NCI-H1092 treated with DMSO at 0.1 percent for 48 hours (cell line): ENCODE measurements at regions not wholly inside any gene's neighbourhood (a gene's known extent, or its start where the extent isn't known, plus 50 kb on each side); places are given as distances from the start of the nearest gene placed in this dataset.
"Not testable (repeated sequence)": the region's sequence is repeated elsewhere in the genome, so short reads cannot be mapped to it uniquely, and the experiment has no call there.

ENCODE experiments used
- DNase-seq: peaks from one replicate; lab custom pipeline; 2025; lab: John Stamatoyannopoulos, UW

GRCh38 chr3:4071481-4072184 lies 231.5 kb upstream of the SETMAR start:
- DNase-seq: no peak

- not testable (repeated sequence) for DNase-seq
Observed at GRCh38 chr3:4077278-4077677, 225.9 kb upstream of the SETMAR start.

- no peak for DNase-seq
Observed at GRCh38 chr3:4077950-4078349, 225.2 kb upstream of the SETMAR start.

GRCh38 chr3:4078903-4079302 lies 224.3 kb upstream of the SETMAR start:
- no peak for DNase-seq

GRCh38 chr3:4079339-4080195 lies 223.6 kb upstream of the SETMAR start:
- DNase-seq: no peak

GRCh38 chr3:4083225-4084015 lies 219.7 kb upstream of the SETMAR start:
- DNase-seq: no peak

GRCh38 chr3:4084271-4084670 lies 218.9 kb upstream of the SETMAR start:
- no peak for DNase-seq

- not testable (repeated sequence) for DNase-seq
Observed at GRCh38 chr3:4086662-4087061, 216.5 kb upstream of the SETMAR start.

- DNase-seq: no peak
Observed at GRCh38 chr3:4091786-4092185, 211.4 kb upstream of the SETMAR start.

GRCh38 chr3:4097801-4098200 lies 205.4 kb upstream of the SETMAR start:
- no peak for DNase-seq

- no peak for DNase-seq
Observed at GRCh38 chr3:4099607-4100006, 203.6 kb upstream of the SETMAR start.

GRCh38 chr3:4107430-4107829 lies 195.7 kb upstream of the SETMAR start:
- DNase-seq: no peak

GRCh38 chr3:4113811-4114522 lies 189.2 kb upstream of the SETMAR start:
- DNase-seq: no peak

- no peak for DNase-seq
Observed at GRCh38 chr3:4119119-4119518, 184.1 kb upstream of the SETMAR start.

GRCh38 chr3:4125576-4125975 lies 177.6 kb upstream of the SETMAR start:
- DNase-seq: no peak

GRCh38 chr3:4138150-4138785 lies 164.9 kb upstream of the SETMAR start:
- no peak for DNase-seq

- DNase-seq: no peak
Observed at GRCh38 chr3:4138786-4139431, 164.3 kb upstream of the SETMAR start.

GRCh38 chr3:4139462-4140140 lies 163.6 kb upstream of the SETMAR start:
- no peak for DNase-seq

- no peak for DNase-seq
Observed at GRCh38 chr3:4140921-4141320, 162.2 kb upstream of the SETMAR start.

GRCh38 chr3:4147556-4148118 lies 155.5 kb upstream of the SETMAR start:
- no peak for DNase-seq
